Neural progenitor cell (in vitro differentiated cells): ENCODE measurements at regions not wholly inside any gene's neighbourhood (a gene's known extent, or its start where the extent isn't known, plus 50 kb on each side); places are given as distances from the start of the nearest gene placed in this dataset.

Experiments used
- DNase-seq: peaks from one replicate; pipeline ENCODE4 v3.0.0-alpha.2; 2016; ENCODE audit warnings: low spot score
- H2AFZ ChIP-seq: fragments of 200-600 bp; sonication (generic); replicated peaks from 2 replicates; pipeline ENCODE4 v1.6.1; 2016; ENCODE audit warnings: antibody characterized with exemption
- H3F3A ChIP-seq: fragments of 200-600 bp; sonication (generic); 2 replicates; pipeline ENCODE4 v1.6.1; 2016; ENCODE audit warnings: antibody characterized with exemption, low read depth
- H3K27ac ChIP-seq: fragments of 200-600 bp; sonication (generic); 2 replicates; pipeline ENCODE4 v1.5.1; 2016; ENCODE audit warnings: mild to moderate bottlenecking
- H3K27me3 ChIP-seq: fragments of 200-600 bp; sonication (generic); 2 replicates; pipeline ENCODE4 v1.6.1; 2016; ENCODE audit warnings: mild to moderate bottlenecking, moderate library complexity
- H3K36me3 ChIP-seq: fragments of 200-600 bp; sonication (generic); 2 replicates; pipeline ENCODE4 v1.5.1; 2016
- H3K4me1 ChIP-seq: fragments of 200-600 bp; sonication (generic); 2 replicates; pipeline ENCODE4 v1.6.1; 2016; ENCODE audit warnings: mixed run types
- H3K4me2 ChIP-seq: fragments of 200-600 bp; sonication (generic); 2 replicates; pipeline ENCODE4 v1.6.1; 2016
- H3K4me3 ChIP-seq: fragments of 200-600 bp; sonication (generic); 2 replicates; pipeline ENCODE4 v1.5.1; 2016
- H3K79me2 ChIP-seq: fragments of 200-600 bp; sonication (generic); 2 replicates; pipeline ENCODE4 v1.6.1; 2016; ENCODE audit warnings: low read depth
- H3K9ac ChIP-seq: fragments of 200-600 bp; sonication (generic); 2 replicates; pipeline ENCODE4 v1.6.1; 2016
- H3K9me3 ChIP-seq: fragments of 200-600 bp; sonication (generic); 2 replicates; pipeline ENCODE4 v1.5.1; 2016; ENCODE audit warnings: low read depth
- H4K20me1 ChIP-seq: fragments of 200-600 bp; sonication (generic); 2 replicates; pipeline ENCODE4 v1.6.1; 2016; ENCODE audit warnings: low read depth
- H3K27ac Mint-ChIP-seq: 3 replicates; pipeline ENCODE4 v1.8.0; 2021; ENCODE audit warnings: mixed read lengths
- H3K27me3 Mint-ChIP-seq: 2 replicates; pipeline ENCODE4 v1.8.0; 2022; ENCODE audit warnings: low read depth, mild to moderate bottlenecking, inconsistent platforms, moderate library complexity, mixed read lengths; ENCODE audit not compliant: insufficient read depth
- H3K36me3 Mint-ChIP-seq: 3 replicates; pipeline ENCODE4 v1.8.0; 2021; ENCODE audit warnings: mixed read lengths
- H3K4me1 Mint-ChIP-seq: 3 replicates; pipeline ENCODE4 v1.8.0; 2021; ENCODE audit warnings: mixed read lengths
- H3K4me3 Mint-ChIP-seq: 3 replicates; pipeline ENCODE4 v1.8.0; 2021; ENCODE audit warnings: mild to moderate bottlenecking, moderate library complexity, mixed read lengths
- H3K9me3 Mint-ChIP-seq: 3 replicates; pipeline ENCODE4 v1.8.0; 2020; ENCODE audit warnings: mixed read lengths
- EZH2 ChIP-seq: fragments of 200-600 bp; sonication (generic); IDR thresholded peaks from 2 replicates; pipeline ENCODE4 v1.6.1; 2017; ENCODE audit warnings: antibody characterized with exemption, mild to moderate bottlenecking, moderate library complexity
- EZH2phosphoT487 ChIP-seq: fragments of 200-600 bp; sonication (generic); IDR thresholded peaks from 2 replicates; pipeline ENCODE4 v1.6.1; 2017; ENCODE audit warnings: antibody characterized with exemption
- TF ChIP-seq, protein P1 (sequence below): fragments of 200-600 bp; sonication (generic); IDR thresholded peaks from 2 replicates; pipeline ENCODE4 v1.5.1; 2017; ENCODE audit warnings: antibody characterized with exemption, mild to moderate bottlenecking

- TF ChIP-seq EZH2 (no peak), EZH2phosphoT487 (no peak)
- TF ChIP-seq, protein P1, sequence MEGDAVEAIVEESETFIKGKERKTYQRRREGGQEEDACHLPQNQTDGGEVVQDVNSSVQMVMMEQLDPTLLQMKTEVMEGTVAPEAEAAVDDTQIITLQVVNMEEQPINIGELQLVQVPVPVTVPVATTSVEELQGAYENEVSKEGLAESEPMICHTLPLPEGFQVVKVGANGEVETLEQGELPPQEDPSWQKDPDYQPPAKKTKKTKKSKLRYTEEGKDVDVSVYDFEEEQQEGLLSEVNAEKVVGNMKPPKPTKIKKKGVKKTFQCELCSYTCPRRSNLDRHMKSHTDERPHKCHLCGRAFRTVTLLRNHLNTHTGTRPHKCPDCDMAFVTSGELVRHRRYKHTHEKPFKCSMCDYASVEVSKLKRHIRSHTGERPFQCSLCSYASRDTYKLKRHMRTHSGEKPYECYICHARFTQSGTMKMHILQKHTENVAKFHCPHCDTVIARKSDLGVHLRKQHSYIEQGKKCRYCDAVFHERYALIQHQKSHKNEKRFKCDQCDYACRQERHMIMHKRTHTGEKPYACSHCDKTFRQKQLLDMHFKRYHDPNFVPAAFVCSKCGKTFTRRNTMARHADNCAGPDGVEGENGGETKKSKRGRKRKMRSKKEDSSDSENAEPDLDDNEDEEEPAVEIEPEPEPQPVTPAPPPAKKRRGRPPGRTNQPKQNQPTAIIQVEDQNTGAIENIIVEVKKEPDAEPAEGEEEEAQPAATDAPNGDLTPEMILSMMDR, result no peak
- Histone ChIP-seq H4K20me1 (no peaks in the 10 kb centered on the region), H3K9ac (no peak overlapping the region), H3K36me3 (no peaks in the 10 kb centered on the region), H2AFZ (no peak overlapping the region), H3K79me2 (no peaks in the 10 kb centered on the region), H3K4me1 (peaks cover 7% of the 10 kb centered on the region), H3K4me2 (no peak overlapping the region), H3K27me3 (no peaks in the 10 kb centered on the region), H3F3A (no peaks in the 10 kb centered on the region), H3K9me3 (no peaks in the 10 kb centered on the region), H3K27ac (no peak overlapping the region), H3K4me3 (no peak overlapping the region)
- no peak for DNase-seq
- no peaks in the 10 kb centered on the region for H3K9me3 Mint-ChIP-seq
- no peaks in the 10 kb centered on the region for H3K36me3 Mint-ChIP-seq
- H3K27me3 Mint-ChIP-seq, result no peaks in the 10 kb centered on the region
- H3K4me3 Mint-ChIP-seq, result no peak overlapping the region
- H3K4me1 Mint-ChIP-seq, result peaks cover 8% of the 10 kb centered on the region
- no peak overlapping the region for H3K27ac Mint-ChIP-seq
Observed at GRCh38 chr3:168977716-168978374, 685.7 kb downstream of the MECOM start.

- Histone ChIP-seq H3K79me2 (no peaks in the 10 kb centered on the region), H4K20me1 (no peaks in the 10 kb centered on the region), H3K36me3 (no peaks in the 10 kb centered on the region), H3K9ac (no peak overlapping the region), H3K4me3 (no peak overlapping the region), H2AFZ (no peak overlapping the region), H3K27me3 (no peaks in the 10 kb centered on the region), H3K27ac (no peak overlapping the region), H3F3A (no peaks in the 10 kb centered on the region), H3K9me3 (no peaks in the 10 kb centered on the region), H3K4me2 (no peak overlapping the region), H3K4me1 (peaks cover 7% of the 10 kb centered on the region)
- Mint-ChIP-seq H3K4me1 (peaks cover 8% of the 10 kb centered on the region), H3K27me3 (no peaks in the 10 kb centered on the region), H3K9me3 (no peaks in the 10 kb centered on the region), H3K36me3 (no peaks in the 10 kb centered on the region), H3K4me3 (no peak overlapping the region), H3K27ac (no peak overlapping the region)
- DNase-seq, result no peak
- TF ChIP-seq EZH2, result no peak
- TF ChIP-seq, protein P1, result no peak
- TF ChIP-seq EZH2phosphoT487, result no peak
Observed at GRCh38 chr3:168976969-168977368, 686.5 kb downstream of the MECOM start.

GRCh38 chr3:168975576-168975975 is 687.9 kb downstream of the MECOM start:
- Mint-ChIP-seq H3K27ac (no peak overlapping the region), H3K9me3 (no peaks in the 10 kb centered on the region), H3K4me3 (no peak overlapping the region), H3K4me1 (peaks cover 8% of the 10 kb centered on the region), H3K27me3 (no peaks in the 10 kb centered on the region), H3K36me3 (no peaks in the 10 kb centered on the region)
- Histone ChIP-seq H3K36me3 (no peaks in the 10 kb centered on the region), H3F3A (no peaks in the 10 kb centered on the region), H3K4me2 (no peak overlapping the region), H3K4me3 (no peak overlapping the region), H4K20me1 (no peaks in the 10 kb centered on the region), H3K27ac (no peak overlapping the region), H3K9me3 (no peaks in the 10 kb centered on the region), H3K4me1 (peaks cover 7% of the 10 kb centered on the region), H3K79me2 (no peaks in the 10 kb centered on the region), H3K9ac (no peak overlapping the region), H3K27me3 (no peaks in the 10 kb centered on the region), H2AFZ (peak overlapping the region; percentile 66)
- no peak for DNase-seq
- TF ChIP-seq, protein P1, result no peak
- no peak for TF ChIP-seq EZH2phosphoT487
- no peak for TF ChIP-seq EZH2
